Sigmoid colon (tissue), 4 donors: ENCODE measurements at regions not wholly inside any gene's neighbourhood (a gene's known extent, or its start where the extent isn't known, plus 50 kb on each side); places are given as distances from the start of the nearest gene placed in this dataset.

Source experiments
- POLR2A ChIP-seq, 2 donors: fragments of 450-650 bp; IDR thresholded peaks; one replicate each; pipeline ENCODE4 v1.6.1; 2016; ENCODE audit warnings: antibody characterized with exemption in 2 of 2, mild to moderate bottlenecking in 2 of 2, moderate library complexity in 2 of 2
- POLR2AphosphoS5 ChIP-seq, 4 donors: sonication (generic); formaldehyde crosslinking; IDR thresholded peaks; one replicate each; pipeline ENCODE4 v1.6.1; 2017; ENCODE audit warnings: antibody characterized with exemption in 4 of 4
- TF ChIP-seq, protein P1 (sequence below), 4 experiments: fragments of 450-650 bp in 3 of 4; fragments of 200-600 bp in 1 of 4; IDR thresholded peaks; one replicate each; pipeline ENCODE4 v1.5.1; 2016 to 2019; ENCODE audit warnings: antibody characterized with exemption in 4 of 4, mild to moderate bottlenecking in 3 of 4, moderate library complexity in 2 of 4

DNA sequence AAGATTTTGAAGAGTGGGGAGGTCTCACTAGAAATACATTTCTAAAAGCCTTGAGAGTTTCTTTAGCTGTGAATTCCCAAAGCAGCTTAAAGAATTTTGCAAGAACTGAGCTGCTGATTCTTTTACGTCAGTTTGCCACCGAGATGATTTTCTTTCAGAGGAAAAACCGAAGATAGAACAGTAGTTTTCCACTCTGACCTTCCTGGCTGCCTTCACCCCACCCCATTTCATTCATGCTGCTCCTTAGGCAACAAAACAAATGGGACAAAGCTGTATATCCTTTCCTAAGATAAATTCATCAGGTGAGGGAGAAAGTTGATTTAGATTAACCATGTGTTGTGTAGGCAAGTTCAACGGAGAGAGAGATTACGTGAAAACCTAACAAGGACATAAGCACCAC lies 947.0 kb downstream of the GALC start:
- TF ChIP-seq, protein P1, sequence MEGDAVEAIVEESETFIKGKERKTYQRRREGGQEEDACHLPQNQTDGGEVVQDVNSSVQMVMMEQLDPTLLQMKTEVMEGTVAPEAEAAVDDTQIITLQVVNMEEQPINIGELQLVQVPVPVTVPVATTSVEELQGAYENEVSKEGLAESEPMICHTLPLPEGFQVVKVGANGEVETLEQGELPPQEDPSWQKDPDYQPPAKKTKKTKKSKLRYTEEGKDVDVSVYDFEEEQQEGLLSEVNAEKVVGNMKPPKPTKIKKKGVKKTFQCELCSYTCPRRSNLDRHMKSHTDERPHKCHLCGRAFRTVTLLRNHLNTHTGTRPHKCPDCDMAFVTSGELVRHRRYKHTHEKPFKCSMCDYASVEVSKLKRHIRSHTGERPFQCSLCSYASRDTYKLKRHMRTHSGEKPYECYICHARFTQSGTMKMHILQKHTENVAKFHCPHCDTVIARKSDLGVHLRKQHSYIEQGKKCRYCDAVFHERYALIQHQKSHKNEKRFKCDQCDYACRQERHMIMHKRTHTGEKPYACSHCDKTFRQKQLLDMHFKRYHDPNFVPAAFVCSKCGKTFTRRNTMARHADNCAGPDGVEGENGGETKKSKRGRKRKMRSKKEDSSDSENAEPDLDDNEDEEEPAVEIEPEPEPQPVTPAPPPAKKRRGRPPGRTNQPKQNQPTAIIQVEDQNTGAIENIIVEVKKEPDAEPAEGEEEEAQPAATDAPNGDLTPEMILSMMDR (IDR thresholded peaks at IDR 0.05) = no peak
- TF ChIP-seq POLR2AphosphoS5 (IDR thresholded peaks at IDR 0.05) (no peak), POLR2A (IDR thresholded peaks at IDR 0.05) (no peak)
